Smooth muscle cell (in vitro differentiated cells): ENCODE measurements at regions not wholly inside any gene's neighbourhood (a gene's known extent, or its start where the extent isn't known, plus 50 kb on each side); places are given as distances from the start of the nearest gene placed in this dataset.

ENCODE experiments used
- DNase-seq: peaks from one replicate; lab custom pipeline; 2025; ENCODE audit not compliant: unreplicated experiment; lab: John Stamatoyannopoulos, UW
- H2AFZ ChIP-seq: fragments of 200-600 bp; sonication (generic); 2 replicates; pipeline ENCODE4 v1.6.0; 2016; ENCODE audit warnings: antibody characterized with exemption, low read depth, mild to moderate bottlenecking
- H3F3A ChIP-seq: fragments of 200-600 bp; sonication (generic); 2 replicates; pipeline ENCODE4 v1.6.0; 2017; ENCODE audit warnings: antibody characterized with exemption, low read depth
- H3K27ac ChIP-seq: fragments of 200-600 bp; sonication (generic); 2 replicates; pipeline ENCODE4 v1.5.1; 2016; ENCODE audit warnings: low read depth, mild to moderate bottlenecking
- H3K27me3 ChIP-seq: fragments of 200-600 bp; sonication (generic); 2 replicates; pipeline ENCODE4 v1.6.1; 2016; ENCODE audit warnings: low read depth, mild to moderate bottlenecking
- H3K36me3 ChIP-seq: fragments of 200-600 bp; sonication (generic); 2 replicates; pipeline ENCODE4 v1.5.1; 2016; ENCODE audit warnings: low read depth
- H3K4me1 ChIP-seq: fragments of 200-600 bp; sonication (generic); 2 replicates; pipeline ENCODE4 v1.5.1; 2016; ENCODE audit warnings: low read depth
- H3K4me2 ChIP-seq: fragments of 200-600 bp; sonication (generic); 2 replicates; pipeline ENCODE4 v1.6.0; 2016; ENCODE audit warnings: mild to moderate bottlenecking
- H3K4me3 ChIP-seq: fragments of 200-600 bp; sonication (generic); 2 replicates; pipeline ENCODE4 v1.5.1; 2016; ENCODE audit warnings: mild to moderate bottlenecking
- H3K79me2 ChIP-seq: fragments of 200-600 bp; sonication (generic); 2 replicates; pipeline ENCODE4 v1.6.0; 2016; ENCODE audit warnings: low read depth, mild to moderate bottlenecking
- H3K9ac ChIP-seq: fragments of 200-600 bp; sonication (generic); 2 replicates; pipeline ENCODE4 v1.6.0; 2016; ENCODE audit warnings: low read depth
- H3K9me3 ChIP-seq: fragments of 200-600 bp; sonication (generic); replicated peaks from 2 replicates; pipeline ENCODE4 v1.5.1; 2016; ENCODE audit warnings: low read depth
- H4K20me1 ChIP-seq: fragments of 200-600 bp; sonication (generic); 2 replicates; pipeline ENCODE4 v1.6.0; 2016; ENCODE audit warnings: low read depth
- CTCF ChIP-seq: fragments of 200-600 bp; sonication (generic); IDR thresholded peaks from 2 replicates; pipeline ENCODE4 v1.5.1; 2017; ENCODE audit warnings: borderline replicate concordance, mild to moderate bottlenecking, antibody characterized with exemption; ENCODE audit not compliant: insufficient read depth, poor library complexity, severe bottlenecking
- WGBS: methylation state at CpG from one replicate; pipeline ENCODE4 v1.1.7; 2016; ENCODE audit warnings: low lambda C conversion rate; 5-methylcytosine and 5-hydroxymethylcytosine counted together

GRCh38 chr2:126367361-126367760, 288.6 kb upstream of the GYPC start:
- Histone ChIP-seq H3K4me3 (no peak overlapping the region), H3K9me3 (no peaks in the 10 kb centered on the region), H3K27me3 (no peaks in the 10 kb centered on the region), H3F3A (no peaks in the 10 kb centered on the region), H3K9ac (no peak overlapping the region), H3K4me2 (no peak overlapping the region), H4K20me1 (no peaks in the 10 kb centered on the region), H3K27ac (no peak overlapping the region), H3K4me1 (no peaks in the 10 kb centered on the region), H3K79me2 (no peaks in the 10 kb centered on the region), H2AFZ (no peak overlapping the region), H3K36me3 (no peaks in the 10 kb centered on the region)
- no peak for DNase-seq
- WGBS, result 74% methylated on average over 3 of the region's 3 CpGs
- TF ChIP-seq CTCF, result no peak

GRCh38 chr2:126368758-126369157, 287.2 kb upstream of the GYPC start:
- no peaks in the 10 kb centered on the region for H3K79me2 ChIP-seq
- 82% methylated on average over 2 of the region's 2 CpGs for WGBS
- no peaks in the 10 kb centered on the region for H4K20me1 ChIP-seq
- no peak overlapping the region for H3K27ac ChIP-seq
- no peak overlapping the region for H3K4me3 ChIP-seq
- no peak overlapping the region for H2AFZ ChIP-seq
- no peak overlapping the region for H3K9ac ChIP-seq
- no peaks in the 10 kb centered on the region for H3K36me3 ChIP-seq
- H3K4me1 ChIP-seq, result no peaks in the 10 kb centered on the region
- no peak for TF ChIP-seq CTCF
- no peak overlapping the region for H3K4me2 ChIP-seq
- no peak for DNase-seq
- no peaks in the 10 kb centered on the region for H3K27me3 ChIP-seq
- H3F3A ChIP-seq, result no peaks in the 10 kb centered on the region
- H3K9me3 ChIP-seq, result no peaks in the 10 kb centered on the region

GRCh38 chr2:126370201-126370600, 285.8 kb upstream of the GYPC start:
- no peak for DNase-seq
- no peak for TF ChIP-seq CTCF
- WGBS, result 70% methylated on average over 2 of the region's 2 CpGs
- H3K9me3 ChIP-seq, result no peaks in the 10 kb centered on the region
- H3K9ac ChIP-seq, result no peak overlapping the region
- peak overlapping the region; percentile 18 for H3K4me2 ChIP-seq
- H2AFZ ChIP-seq, result no peak overlapping the region
- no peaks in the 10 kb centered on the region for H3K79me2 ChIP-seq
- no peak overlapping the region for H3K27ac ChIP-seq
- no peaks in the 10 kb centered on the region for H4K20me1 ChIP-seq
- H3K36me3 ChIP-seq, result no peaks in the 10 kb centered on the region
- no peaks in the 10 kb centered on the region for H3F3A ChIP-seq
- no peaks in the 10 kb centered on the region for H3K4me1 ChIP-seq
- H3K4me3 ChIP-seq, result no peak overlapping the region
- no peaks in the 10 kb centered on the region for H3K27me3 ChIP-seq

GRCh38 chr2:126372406-126372805, 283.6 kb upstream of the GYPC start:
- no peaks in the 10 kb centered on the region for H3K79me2 ChIP-seq
- DNase-seq, result no peak
- H3K9me3 ChIP-seq, result no peaks in the 10 kb centered on the region
- H3K36me3 ChIP-seq, result no peaks in the 10 kb centered on the region
- no peaks in the 10 kb centered on the region for H3K4me1 ChIP-seq
- H3K27me3 ChIP-seq, result no peaks in the 10 kb centered on the region
- no peak overlapping the region for H3K9ac ChIP-seq
- H3K4me2 ChIP-seq, result no peak overlapping the region
- no peak overlapping the region for H3K27ac ChIP-seq
- no peaks in the 10 kb centered on the region for H4K20me1 ChIP-seq
- no peak for TF ChIP-seq CTCF
- no peaks in the 10 kb centered on the region for H3F3A ChIP-seq
- 88% methylated on average over 4 of the region's 4 CpGs for WGBS
- no peak overlapping the region for H2AFZ ChIP-seq
- no peak overlapping the region for H3K4me3 ChIP-seq
